H1 (cell line): ENCODE measurements at regions not wholly inside any gene's neighbourhood (a gene's known extent, or its start where the extent isn't known, plus 50 kb on each side); places are given as distances from the start of the nearest gene placed in this dataset.

Experiments
- SAP30 ChIP-seq: fragments of 300-600 bp; sonication (generic); IDR thresholded peaks from 2 replicates; pipeline ENCODE4 v1.7.1; 2012; ENCODE audit warnings: low read length, moderate library complexity, mild to moderate bottlenecking, inconsistent platforms; ENCODE audit not compliant: insufficient read depth, insufficient replicate concordance

- TF ChIP-seq SAP30, result no peak
Observed at GRCh38 chr10:130361351-130362105, 225.3 kb downstream of the GLRX3 start (continued).
